HG02759 (cell line): ENCODE measurements at regions not wholly inside any gene's neighbourhood (a gene's known extent, or its start where the extent isn't known, plus 50 kb on each side); places are given as distances from the start of the nearest gene placed in this dataset.
"Not testable (repeated sequence)": the region's sequence is repeated elsewhere in the genome, so short reads cannot be mapped to it uniquely, and the experiment has no call there.

Experiments
- ATAC-seq: cut with Tn5 transposase; IDR thresholded peaks from one replicate; pipeline ENCODE4 v1.9.1; 2021; ENCODE audit warnings: mild to moderate bottlenecking, moderate library complexity; ENCODE audit not compliant: unreplicated experiment

- ATAC-seq: no peak
These were observed 1072.8 kb downstream of the GRM8 start for GRCh38 chr7:126179916-126180315.

GRCh38 chr7:126178865-126179264 is 1073.9 kb downstream of the GRM8 start:
- ATAC-seq: no peak

- no peak for ATAC-seq
These were observed 1075.0 kb downstream of the GRM8 start for GRCh38 chr7:126177782-126178181.

- ATAC-seq: no peak
These were observed 1086.1 kb downstream of the GRM8 start for GRCh38 chr7:126166645-126167044.

- ATAC-seq: no peak
These were observed 1089.1 kb downstream of the GRM8 start for GRCh38 chr7:126163647-126164046.

- ATAC-seq: no peak
These were observed 1095.3 kb downstream of the GRM8 start for GRCh38 chr7:126157391-126157790.

GRCh38 chr7:126150278-126150958 is 1102.3 kb downstream of the GRM8 start:
- ATAC-seq: no peak

GRCh38 chr7:126140858-126141466 is 1111.8 kb downstream of the GRM8 start:
- no peak for ATAC-seq

GRCh38 chr7:126119981-126120380 is 1132.8 kb downstream of the GRM8 start:
- no peak for ATAC-seq

GRCh38 chr7:126103582-126103981 is 1149.2 kb downstream of the GRM8 start:
- ATAC-seq: no peak

GRCh38 chr7:126083014-126083413 is 1153.4 kb upstream of the POT1 start:
- ATAC-seq: no peak

GRCh38 chr7:126079581-126079980 is 1150.0 kb upstream of the POT1 start:
- ATAC-seq: peak; percentile 64

- no peak for ATAC-seq
These were observed 1149.5 kb upstream of the POT1 start for GRCh38 chr7:126079151-126079550.

- no peak for ATAC-seq
These were observed 1136.1 kb upstream of the POT1 start for GRCh38 chr7:126065766-126066165.

- ATAC-seq: no peak
These were observed 1128.4 kb upstream of the POT1 start for GRCh38 chr7:126057979-126058378.

GRCh38 chr7:126056613-126057012 is 1127.0 kb upstream of the POT1 start:
- not testable (repeated sequence) for ATAC-seq

GRCh38 chr7:126052229-126052628 is 1122.6 kb upstream of the POT1 start:
- ATAC-seq: no peak

- no peak for ATAC-seq
These were observed 1115.0 kb upstream of the POT1 start for GRCh38 chr7:126044662-126045061.

- no peak for ATAC-seq
These were observed 1111.8 kb upstream of the POT1 start for GRCh38 chr7:126041472-126041871.

- ATAC-seq: no peak
These were observed 1110.8 kb upstream of the POT1 start for GRCh38 chr7:126040114-126041045.

- ATAC-seq: no peak
These were observed 1096.9 kb upstream of the POT1 start for GRCh38 chr7:126026421-126027088.
